OCI-LY1 (cell line): ENCODE measurements at regions not wholly inside any gene's neighbourhood (a gene's known extent, or its start where the extent isn't known, plus 50 kb on each side); places are given as distances from the start of the nearest gene placed in this dataset.

Experiments used
- H2AFZ ChIP-seq: fragments of 200-600 bp; sonication (generic), shearing (Covaris generic); 2 replicates; pipeline ENCODE4 v1.6.0; 2014; ENCODE audit warnings: antibody characterized with exemption, mild to moderate bottlenecking, low read length
- H3F3A ChIP-seq: fragments of 200-600 bp; sonication (generic), shearing (Covaris generic); 2 replicates; pipeline ENCODE4 v1.6.0; 2014; ENCODE audit warnings: mild to moderate bottlenecking, antibody characterized with exemption, low read length, moderate library complexity; ENCODE audit not compliant: insufficient read depth
- H3K27ac ChIP-seq: fragments of 200-600 bp; sonication (generic); 2 replicates; pipeline ENCODE4 v1.5.1; 2014; ENCODE audit warnings: low read length, mixed run types, mild to moderate bottlenecking, low read depth; ENCODE audit not compliant: poor library complexity, severe bottlenecking
- H3K27me3 ChIP-seq: fragments of 200-600 bp; sonication (generic); 2 replicates; pipeline ENCODE4 v1.6.0; 2014; ENCODE audit warnings: antibody characterized with exemption, mild to moderate bottlenecking, low read length, moderate library complexity; ENCODE audit not compliant: insufficient read depth
- H3K36me3 ChIP-seq: fragments of 200-600 bp; sonication (generic); 2 replicates; pipeline ENCODE4 v1.6.1; 2014; ENCODE audit warnings: mild to moderate bottlenecking, antibody characterized with exemption, low read length, moderate library complexity, mixed read lengths; ENCODE audit not compliant: insufficient read depth
- H3K4me1 ChIP-seq: fragments of 200-600 bp; sonication (generic); 2 replicates; pipeline ENCODE4 v1.5.1; 2014; ENCODE audit warnings: mild to moderate bottlenecking, low read length, moderate library complexity; ENCODE audit not compliant: insufficient read depth, severe bottlenecking
- H3K4me2 ChIP-seq: fragments of 200-600 bp; sonication (generic), shearing (Covaris generic); 2 replicates; pipeline ENCODE4 v1.6.1; 2014; ENCODE audit warnings: low read length
- H3K4me3 ChIP-seq: fragments of 200-600 bp; sonication (generic); 2 replicates; pipeline ENCODE4 v1.5.1; 2014; ENCODE audit warnings: low read length, low read depth, mild to moderate bottlenecking, mixed read lengths; ENCODE audit not compliant: poor library complexity, severe bottlenecking
- H3K79me2 ChIP-seq: fragments of 200-600 bp; shearing (Covaris generic); 2 replicates; pipeline ENCODE4 v1.6.1; 2016; ENCODE audit warnings: mixed run types, low read length, mixed read lengths; ENCODE audit not compliant: insufficient read depth
- H3K9ac ChIP-seq: fragments of 200-600 bp; sonication (generic), shearing (Covaris generic); 2 replicates; pipeline ENCODE4 v1.6.1; 2014; ENCODE audit warnings: mild to moderate bottlenecking, low read length, mixed read lengths
- H3K9me2 ChIP-seq: fragments of 200-600 bp; sonication (generic), shearing (Covaris generic); 2 replicates; pipeline ENCODE4 v1.6.1; 2014; ENCODE audit warnings: low read depth, mild to moderate bottlenecking, low read length, mixed read lengths
- H3K9me3 ChIP-seq: fragments of 200-600 bp; shearing (Covaris generic); 2 replicates; pipeline ENCODE4 v1.6.1; 2014; ENCODE audit warnings: low read length, mixed read lengths
- H4K20me1 ChIP-seq: fragments of 200-600 bp; sonication (generic), shearing (Covaris generic); 2 replicates; pipeline ENCODE4 v1.6.0; 2016; ENCODE audit warnings: mild to moderate bottlenecking, low read length; ENCODE audit not compliant: insufficient read depth
- EZH2 ChIP-seq: fragments of 200-600 bp; sonication (generic), shearing (Covaris generic); IDR thresholded peaks from 2 replicates; pipeline ENCODE4 v1.8.0; 2017; ENCODE audit warnings: borderline replicate concordance, mixed run types, mild to moderate bottlenecking, antibody characterized with exemption, low read length, moderate library complexity, mixed read lengths
- TF ChIP-seq, protein P1 (sequence below): fragments of 200-600 bp; sonication (generic), shearing (Covaris generic); IDR thresholded peaks from 2 replicates; pipeline ENCODE4 v1.5.1; 2017; ENCODE audit warnings: mild to moderate bottlenecking, antibody characterized with exemption, low read length, moderate library complexity, mixed read lengths

- Histone ChIP-seq H4K20me1 (no peaks in the 10 kb centered on the region), H3K36me3 (no peaks in the 10 kb centered on the region), H3K4me3 (no peak overlapping the region), H3K9ac (no peak overlapping the region), H3K27ac (no peak overlapping the region), H3K9me3 (no peaks in the 10 kb centered on the region), H2AFZ (no peak overlapping the region), H3K27me3 (no peaks in the 10 kb centered on the region), H3K4me1 (no peaks in the 10 kb centered on the region), H3F3A (no peaks in the 10 kb centered on the region), H3K9me2 (no peaks in the 10 kb centered on the region), H3K79me2 (no peaks in the 10 kb centered on the region), H3K4me2 (no peak overlapping the region)
- TF ChIP-seq, protein P1, sequence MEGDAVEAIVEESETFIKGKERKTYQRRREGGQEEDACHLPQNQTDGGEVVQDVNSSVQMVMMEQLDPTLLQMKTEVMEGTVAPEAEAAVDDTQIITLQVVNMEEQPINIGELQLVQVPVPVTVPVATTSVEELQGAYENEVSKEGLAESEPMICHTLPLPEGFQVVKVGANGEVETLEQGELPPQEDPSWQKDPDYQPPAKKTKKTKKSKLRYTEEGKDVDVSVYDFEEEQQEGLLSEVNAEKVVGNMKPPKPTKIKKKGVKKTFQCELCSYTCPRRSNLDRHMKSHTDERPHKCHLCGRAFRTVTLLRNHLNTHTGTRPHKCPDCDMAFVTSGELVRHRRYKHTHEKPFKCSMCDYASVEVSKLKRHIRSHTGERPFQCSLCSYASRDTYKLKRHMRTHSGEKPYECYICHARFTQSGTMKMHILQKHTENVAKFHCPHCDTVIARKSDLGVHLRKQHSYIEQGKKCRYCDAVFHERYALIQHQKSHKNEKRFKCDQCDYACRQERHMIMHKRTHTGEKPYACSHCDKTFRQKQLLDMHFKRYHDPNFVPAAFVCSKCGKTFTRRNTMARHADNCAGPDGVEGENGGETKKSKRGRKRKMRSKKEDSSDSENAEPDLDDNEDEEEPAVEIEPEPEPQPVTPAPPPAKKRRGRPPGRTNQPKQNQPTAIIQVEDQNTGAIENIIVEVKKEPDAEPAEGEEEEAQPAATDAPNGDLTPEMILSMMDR, result no peak
- TF ChIP-seq EZH2, result no peak
These were observed 341.6 kb downstream of the CTTN start for GRCh38 chr11:70739811-70740487.

DNA sequence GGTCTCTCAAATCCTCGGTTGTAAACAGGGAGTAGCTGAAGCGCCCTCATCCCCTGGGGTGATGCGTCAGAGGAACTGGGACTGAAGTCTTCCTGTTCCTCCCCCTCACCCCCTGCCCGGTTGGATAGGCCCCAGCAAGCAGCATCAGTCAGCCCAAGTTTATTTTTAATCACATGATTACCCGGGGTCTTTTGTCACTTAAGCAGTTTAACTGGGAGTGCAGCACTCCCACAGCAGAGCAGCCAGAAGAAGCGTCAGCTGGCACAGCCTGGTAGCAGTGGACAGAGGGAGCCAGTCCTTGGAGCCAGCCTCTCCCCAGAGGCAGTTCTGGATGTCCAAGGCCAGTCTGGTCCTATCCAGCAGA is 342.1 kb downstream of the CTTN start:
- Histone ChIP-seq H3K27me3 (no peaks in the 10 kb centered on the region), H3K27ac (no peak overlapping the region), H3K4me3 (no peak overlapping the region), H3K9me2 (no peaks in the 10 kb centered on the region), H4K20me1 (no peaks in the 10 kb centered on the region), H3K9me3 (no peaks in the 10 kb centered on the region), H3K9ac (no peak overlapping the region), H3K4me1 (no peaks in the 10 kb centered on the region), H3F3A (no peaks in the 10 kb centered on the region), H3K79me2 (no peaks in the 10 kb centered on the region), H3K36me3 (no peaks in the 10 kb centered on the region), H2AFZ (no peak overlapping the region), H3K4me2 (no peak overlapping the region)
- TF ChIP-seq, protein P1, result no peak
- TF ChIP-seq EZH2, result no peak

DNA sequence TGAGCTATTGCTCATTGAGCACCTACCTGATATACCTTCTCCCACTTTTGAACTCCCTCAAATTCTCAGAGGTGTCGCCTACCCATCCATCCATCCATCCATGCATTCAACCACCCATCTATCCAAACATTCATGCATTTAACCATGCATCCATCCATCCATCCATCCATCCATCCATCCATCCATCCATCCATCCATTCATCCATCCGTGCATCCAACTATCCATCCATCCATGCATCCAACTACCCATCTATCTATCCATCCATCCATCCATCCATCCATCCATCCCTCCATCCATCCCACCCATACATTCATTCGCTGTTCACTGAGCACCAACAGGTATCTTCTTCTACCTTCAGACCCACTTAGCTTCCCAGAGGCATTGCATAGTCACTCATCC is 342.8 kb downstream of the CTTN start:
- Histone ChIP-seq H3F3A (no peaks in the 10 kb centered on the region), H3K4me3 (no peak overlapping the region), H3K36me3 (no peaks in the 10 kb centered on the region), H3K4me1 (no peaks in the 10 kb centered on the region), H4K20me1 (no peaks in the 10 kb centered on the region), H3K9me3 (no peaks in the 10 kb centered on the region), H2AFZ (no peak overlapping the region), H3K27ac (no peak overlapping the region), H3K79me2 (no peaks in the 10 kb centered on the region), H3K9me2 (no peaks in the 10 kb centered on the region), H3K4me2 (no peak overlapping the region), H3K27me3 (no peaks in the 10 kb centered on the region), H3K9ac (no peak overlapping the region)
- TF ChIP-seq EZH2, result no peak
- TF ChIP-seq, protein P1, result no peak
